Aorta (tissue), 5 donors: ENCODE measurements at regions not wholly inside any gene's neighbourhood (a gene's known extent, or its start where the extent isn't known, plus 50 kb on each side); places are given as distances from the start of the nearest gene placed in this dataset.

Experiments used
- ATAC-seq: fragments of 200-7000 bp; cut with Tn5 transposase; one replicate; pipeline ENCODE4 v1.9.1; 2022; ENCODE audit warnings: moderate library complexity; ENCODE audit not compliant: low FRiP score
- DNase-seq, 2 donors: peaks; one replicate each; pipeline ENCODE4 v3.0.0-alpha.2; 2020
- H3K27ac ChIP-seq, 2 donors: one replicate each; pipeline ENCODE4 v1.5.1; 2013; ENCODE audit warnings: low read length in 2 of 2, mild to moderate bottlenecking in 2 of 2, moderate library complexity in 2 of 2, control low read depth in 1 of 2, inconsistent platforms in 1 of 2, low read depth in 1 of 2
- H3K27me3 ChIP-seq, 2 donors: one replicate each; pipeline ENCODE4 v1.6.1; 2013; ENCODE audit warnings: control low read depth in 1 of 2, low read length in 1 of 2, mild to moderate bottlenecking in 1 of 2, moderate library complexity in 1 of 2; ENCODE audit not compliant: insufficient read depth in 2 of 2, control insufficient read depth in 1 of 2
- H3K36me3 ChIP-seq, 2 donors: one replicate each; pipeline ENCODE4 v1.6.1; 2013; ENCODE audit warnings: control low read depth in 1 of 2, low read length in 1 of 2, mild to moderate bottlenecking in 1 of 2; ENCODE audit not compliant: insufficient read depth in 2 of 2, control insufficient read depth in 1 of 2
- H3K4me1 ChIP-seq, 2 donors: one replicate each; pipeline ENCODE4 v1.6.1; 2013; ENCODE audit warnings: low read length in 2 of 2, control low read depth in 1 of 2, mild to moderate bottlenecking in 1 of 2, moderate library complexity in 1 of 2; ENCODE audit not compliant: insufficient read depth in 2 of 2, control insufficient read depth in 1 of 2
- H3K4me3 ChIP-seq, 2 donors: one replicate each; pipeline ENCODE4 v1.5.1; 2013; ENCODE audit warnings: low read length in 2 of 2, control low read depth in 1 of 2, mild to moderate bottlenecking in 1 of 2
- H3K9me3 ChIP-seq: one replicate; pipeline ENCODE4 v1.6.1; 2013; ENCODE audit warnings: mild to moderate bottlenecking, low read length; ENCODE audit not compliant: control insufficient read depth
- WGBS, 2 donors: extraction: QIAGEN DNeasy Blood & Tissue Kit; methylation state at CpG; one replicate each; pipeline ENCODE4 v1.1.7; 2013; 5-methylcytosine and 5-hydroxymethylcytosine counted together
- intact Hi-C, 2 donors: fragments of 100-400 bp; cut with DNase I; formaldehyde crosslinking; loops; one replicate each; pipeline versions ENCODE4 v1.14.2 to v1.15.0; 2022
- donor health status: healthy with polysubstance abuse.
- donor health status: Bipolar disorder and iron deficiency.
- donor health status: DM: no; HTN: no; CAD: no.
- donor health status: DM: no; HTN: no; CAD: no.
- donor health status: DM: yes; HTN: yes; CAD: no.

GRCh38 chr6:18820725-18821124 is 433.6 kb downstream of the RNF144B start:
- peaks cover 0 to 3% of the 10 kb centered on the region in 2 donors for H3K27me3 ChIP-seq
- no peak overlapping the region for H3K27ac ChIP-seq
- ATAC-seq (no peak), DNase-seq (no peak)
- H3K4me3 ChIP-seq: no peak overlapping the region
- peaks cover 8% of the 10 kb centered on the region for H3K9me3 ChIP-seq
- H3K4me1 ChIP-seq: no peaks in the 10 kb centered on the region
- intact Hi-C loops: no loop called here
- whole genome bisulfite sequencing, 2 donors: 68 to 72% methylated on average over 3 of the region's 3 CpGs
- H3K36me3 ChIP-seq: no peaks in the 10 kb centered on the region

GRCh38 chr6:18823782-18824386 is 436.7 kb downstream of the RNF144B start:
- H3K4me3 ChIP-seq: no peak overlapping the region
- ATAC-seq (no peak), DNase-seq (no peak)
- H3K36me3 ChIP-seq: no peaks in the 10 kb centered on the region
- H3K4me1 ChIP-seq: no peaks in the 10 kb centered on the region
- H3K9me3 ChIP-seq: peaks cover 8% of the 10 kb centered on the region
- intact Hi-C loops: no loop called here
- 54 to 57% methylated on average over 5 of the region's 5 CpGs for WGBS, 2 donors
- no peak overlapping the region for H3K27ac ChIP-seq
- peaks cover 0 to 3% of the 10 kb centered on the region in 2 donors for H3K27me3 ChIP-seq

- Histone ChIP-seq H3K4me3 (no peak overlapping the region), H3K27ac (no peak overlapping the region), H3K4me1 (no peaks in the 10 kb centered on the region), H3K36me3 (no peaks in the 10 kb centered on the region), H3K27me3 (no peaks in the 10 kb centered on the region), H3K9me3 (peaks cover 2% of the 10 kb centered on the region)
- ATAC-seq: no peak
- WGBS, 2 donors: 95 to 98% methylated on average over 1 of the region's 1 CpG
- DNase-seq: no peak
- intact Hi-C loops: no loop called here
These were observed 442.2 kb downstream of the RNF144B start for GRCh38 chr6:18829272-18829870.

- Histone ChIP-seq H3K27ac (no peak overlapping the region), H3K27me3 (no peaks in the 10 kb centered on the region), H3K36me3 (no peaks in the 10 kb centered on the region), H3K4me3 (no peak overlapping the region), H3K9me3 (no peaks in the 10 kb centered on the region), H3K4me1 (no peaks in the 10 kb centered on the region)
- ATAC-seq (no peak), DNase-seq (no peak)
- intact Hi-C loops: no loop called here
- 97% methylated on average over 9 of the region's 9 CpGs for WGBS, 2 donors
These were observed 448.8 kb downstream of the RNF144B start for GRCh38 chr6:18835976-18836375.

GRCh38 chr6:18837013-18837412 is 449.9 kb downstream of the RNF144B start:
- 56 to 77% methylated on average over 3 of the region's 3 CpGs for WGBS, 2 donors

GRCh38 chr6:18842534-18842933 is 455.4 kb downstream of the RNF144B start:
- no peak overlapping the region for H3K4me3 ChIP-seq
- H3K36me3 ChIP-seq: no peaks in the 10 kb centered on the region
- 92 to 98% methylated on average over 1 of the region's 1 CpG for WGBS, 2 donors
- H3K4me1 ChIP-seq: no peaks in the 10 kb centered on the region
- intact Hi-C loops: no loop called here
- no peaks in the 10 kb centered on the region for H3K9me3 ChIP-seq
- H3K27ac ChIP-seq: no peak overlapping the region
- H3K27me3 ChIP-seq: no peaks in the 10 kb centered on the region
- ATAC-seq (no peak), DNase-seq (no peak)

More at GRCh38 chr6:18837013-18837412, 449.9 kb downstream of the RNF144B start:
- DNase-seq (no peak), ATAC-seq (no peak)
- H3K4me3 ChIP-seq: no peak overlapping the region
- intact Hi-C loops: no loop called here
- no peaks in the 10 kb centered on the region for H3K27me3 ChIP-seq
- H3K9me3 ChIP-seq: no peaks in the 10 kb centered on the region
- H3K36me3 ChIP-seq: no peaks in the 10 kb centered on the region
- no peaks in the 10 kb centered on the region for H3K4me1 ChIP-seq
- no peak overlapping the region for H3K27ac ChIP-seq

- Histone ChIP-seq H3K36me3 (no peaks in the 10 kb centered on the region), H3K4me3 (no peak overlapping the region), H3K27ac (no peak overlapping the region), H3K27me3 (no peaks in the 10 kb centered on the region), H3K4me1 (no peaks in the 10 kb centered on the region), H3K9me3 (no peaks in the 10 kb centered on the region)
- no peak for ATAC-seq
- no peak for DNase-seq
- 74 to 76% methylated on average over 1 of the region's 1 CpG for WGBS, 2 donors
- intact Hi-C loops: no loop called here
These were observed 458.7 kb downstream of the RNF144B start for GRCh38 chr6:18845896-18846295.

- WGBS, 2 donors: 95% methylated on average over 3 of the region's 3 CpGs
- Histone ChIP-seq H3K4me3 (no peak overlapping the region), H3K27ac (no peak overlapping the region), H3K4me1 (no peaks in the 10 kb centered on the region), H3K36me3 (no peaks in the 10 kb centered on the region), H3K9me3 (no peaks in the 10 kb centered on the region), H3K27me3 (no peaks in the 10 kb centered on the region)
- DNase-seq (no peak), ATAC-seq (no peak)
- intact Hi-C loops: no loop called here
These were observed 459.2 kb downstream of the RNF144B start for GRCh38 chr6:18846327-18846726.

- H3K27ac ChIP-seq: no peak overlapping the region
- ATAC-seq (no peak), DNase-seq (no peak)
- WGBS, 2 donors: 0 to 28% methylated on average over 3 of the region's 3 CpGs
- no peaks in the 10 kb centered on the region for H3K4me1 ChIP-seq
- H3K9me3 ChIP-seq: peaks cover 4% of the 10 kb centered on the region
- no peak overlapping the region for H3K4me3 ChIP-seq
- intact Hi-C loops: no loop called here
- H3K27me3 ChIP-seq: no peaks in the 10 kb centered on the region
- H3K36me3 ChIP-seq: no peaks in the 10 kb centered on the region
These were observed 474.1 kb downstream of the RNF144B start for GRCh38 chr6:18861204-18861603.
